ENCODE measurements at regions not wholly inside any gene's neighbourhood (a gene's known extent, or its start where the extent isn't known, plus 50 kb on each side); places are given as distances from the start of the nearest gene placed in this dataset.

GRCh38 chr15:35720019-35720418 is 174.1 kb upstream of the DPH6 start:
- no peaks in the 10 kb centered on the region for H3K27me3 ChIP-seq (ENCODE audit: control insufficient read depth, insufficient read depth, low read length)
- no peak for TF ChIP-seq CTCF (IDR thresholded peaks at IDR 0.05; ENCODE audit: insufficient read depth, low read length, severe bottlenecking)
- FAIRE-seq (no peak), DNase-seq (ENCODE audit: low read depth) (peak; percentile 59)
- no peaks in the 10 kb centered on the region for H3K36me3 ChIP-seq (ENCODE audit: control insufficient read depth, insufficient read depth, low read length)
- H3K4me3 ChIP-seq (ENCODE audit: low read depth, low read length), result no peak overlapping the region

- FAIRE-seq, result no peak
- no peaks in the 10 kb centered on the region for H3K27me3 ChIP-seq (ENCODE audit: control insufficient read depth, insufficient read depth, low read length)
- no peak overlapping the region for H3K4me3 ChIP-seq (ENCODE audit: low read depth, low read length)
- TF ChIP-seq CTCF (IDR thresholded peaks at IDR 0.05; ENCODE audit: insufficient read depth, low read length, severe bottlenecking), result no peak
- DNase-seq (ENCODE audit: low read depth), result no peak
- no peaks in the 10 kb centered on the region for H3K36me3 ChIP-seq (ENCODE audit: control insufficient read depth, insufficient read depth, low read length)
Observed at GRCh38 chr15:35720984-35721383, 175.0 kb upstream of the DPH6 start.

GRCh38 chr15:35721751-35722150 is 175.8 kb upstream of the DPH6 start:
- no peak for FAIRE-seq
- no peak overlapping the region for H3K4me3 ChIP-seq (ENCODE audit: low read depth, low read length)
- no peak for TF ChIP-seq CTCF (IDR thresholded peaks at IDR 0.05; ENCODE audit: insufficient read depth, low read length, severe bottlenecking)
- DNase-seq (ENCODE audit: low read depth), result no peak
- H3K36me3 ChIP-seq (ENCODE audit: control insufficient read depth, insufficient read depth, low read length), result no peaks in the 10 kb centered on the region
- no peaks in the 10 kb centered on the region for H3K27me3 ChIP-seq (ENCODE audit: control insufficient read depth, insufficient read depth, low read length)

- Histone ChIP-seq H3K36me3 (ENCODE audit: control insufficient read depth, insufficient read depth, low read length) (no peaks in the 10 kb centered on the region), H3K4me3 (ENCODE audit: low read depth, low read length) (no peak overlapping the region), H3K27me3 (ENCODE audit: control insufficient read depth, insufficient read depth, low read length) (no peaks in the 10 kb centered on the region)
- FAIRE-seq (no peak), DNase-seq (ENCODE audit: low read depth) (no peak)
- TF ChIP-seq CTCF (IDR thresholded peaks at IDR 0.05; ENCODE audit: insufficient read depth, low read length, severe bottlenecking), result no peak
Observed at GRCh38 chr15:35722501-35722900, 176.5 kb upstream of the DPH6 start.

GRCh38 chr15:35723120-35723847 is 177.3 kb upstream of the DPH6 start:
- Histone ChIP-seq H3K4me3 (ENCODE audit: low read depth, low read length) (no peak overlapping the region), H3K27me3 (ENCODE audit: control insufficient read depth, insufficient read depth, low read length) (no peaks in the 10 kb centered on the region), H3K36me3 (ENCODE audit: control insufficient read depth, insufficient read depth, low read length) (no peaks in the 10 kb centered on the region)
- FAIRE-seq, result no peak
- no peak for TF ChIP-seq CTCF (IDR thresholded peaks at IDR 0.05; ENCODE audit: insufficient read depth, low read length, severe bottlenecking)
- DNase-seq (ENCODE audit: low read depth), result no peak

GRCh38 chr15:35723852-35724251 is 177.9 kb upstream of the DPH6 start:
- no peak for DNase-seq (ENCODE audit: low read depth)
- Histone ChIP-seq H3K27me3 (ENCODE audit: control insufficient read depth, insufficient read depth, low read length) (no peaks in the 10 kb centered on the region), H3K36me3 (ENCODE audit: control insufficient read depth, insufficient read depth, low read length) (no peaks in the 10 kb centered on the region), H3K4me3 (ENCODE audit: low read depth, low read length) (no peak overlapping the region)
- TF ChIP-seq CTCF (IDR thresholded peaks at IDR 0.05; ENCODE audit: insufficient read depth, low read length, severe bottlenecking), result no peak
- FAIRE-seq, result no peak
